22Rv1 (cell line): ENCODE measurements at regions not wholly inside any gene's neighbourhood (a gene's known extent, or its start where the extent isn't known, plus 50 kb on each side); places are given as distances from the start of the nearest gene placed in this dataset.

Experiments
- ZFX ChIP-seq: fragments of 450-650 bp; IDR thresholded peaks from 2 replicates; pipeline ENCODE4 v1.6.1; 2017; ENCODE audit warnings: antibody characterized with exemption, borderline replicate concordance
- TF ChIP-seq, protein P1 (sequence below): fragments of 450-650 bp; IDR thresholded peaks from 2 replicates; pipeline ENCODE4 v1.5.1; 2017; ENCODE audit warnings: mild to moderate bottlenecking

DNA sequence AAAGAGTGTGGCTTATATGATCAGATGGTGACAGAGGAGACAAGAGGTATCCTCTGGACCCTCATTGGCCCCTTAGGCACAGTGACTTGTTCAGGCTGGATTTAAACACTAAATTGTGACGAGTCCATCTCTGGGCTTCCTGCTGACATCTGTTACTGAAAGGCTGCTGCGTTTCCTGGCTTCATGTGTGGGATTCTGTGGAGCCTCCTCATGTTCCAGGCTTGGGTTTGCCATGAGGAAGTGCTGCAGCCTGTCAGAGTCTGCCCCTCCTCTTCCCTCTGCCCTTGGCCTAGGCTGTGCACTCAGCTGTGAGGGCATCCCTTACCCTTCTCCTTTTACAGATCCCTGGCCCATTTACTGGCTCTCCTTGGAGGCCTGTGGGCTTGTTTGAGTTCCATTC is 159.1 kb upstream of the TTC29 start:
- TF ChIP-seq, protein P1, sequence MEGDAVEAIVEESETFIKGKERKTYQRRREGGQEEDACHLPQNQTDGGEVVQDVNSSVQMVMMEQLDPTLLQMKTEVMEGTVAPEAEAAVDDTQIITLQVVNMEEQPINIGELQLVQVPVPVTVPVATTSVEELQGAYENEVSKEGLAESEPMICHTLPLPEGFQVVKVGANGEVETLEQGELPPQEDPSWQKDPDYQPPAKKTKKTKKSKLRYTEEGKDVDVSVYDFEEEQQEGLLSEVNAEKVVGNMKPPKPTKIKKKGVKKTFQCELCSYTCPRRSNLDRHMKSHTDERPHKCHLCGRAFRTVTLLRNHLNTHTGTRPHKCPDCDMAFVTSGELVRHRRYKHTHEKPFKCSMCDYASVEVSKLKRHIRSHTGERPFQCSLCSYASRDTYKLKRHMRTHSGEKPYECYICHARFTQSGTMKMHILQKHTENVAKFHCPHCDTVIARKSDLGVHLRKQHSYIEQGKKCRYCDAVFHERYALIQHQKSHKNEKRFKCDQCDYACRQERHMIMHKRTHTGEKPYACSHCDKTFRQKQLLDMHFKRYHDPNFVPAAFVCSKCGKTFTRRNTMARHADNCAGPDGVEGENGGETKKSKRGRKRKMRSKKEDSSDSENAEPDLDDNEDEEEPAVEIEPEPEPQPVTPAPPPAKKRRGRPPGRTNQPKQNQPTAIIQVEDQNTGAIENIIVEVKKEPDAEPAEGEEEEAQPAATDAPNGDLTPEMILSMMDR, result no peak
- no peak for TF ChIP-seq ZFX
